Heart right ventricle (tissue), 16 donors: ENCODE measurements at regions not wholly inside any gene's neighbourhood (a gene's known extent, or its start where the extent isn't known, plus 50 kb on each side); places are given as distances from the start of the nearest gene placed in this dataset.

Experiments used
- ATAC-seq, 8 donors: fragments of 200-7000 bp; cut with Tn5 transposase; one replicate each; pipeline ENCODE4 v1.9.1; 2020; ENCODE audit warnings: mild to moderate bottlenecking in 8 of 8, moderate library complexity in 8 of 8, moderate number of reproducible peaks in 1 of 8
- DNase-seq, 2 donors: peaks; one replicate each; pipeline ENCODE4 v3.0.0-alpha.2; 2020
- H3K27ac ChIP-seq, 10 donors: fragments of 200-600 bp; sonication (generic) in 2 of 10; one replicate each; pipeline versions ENCODE4 v1.5.0 to v1.8.0; 2020 to 2022; ENCODE audit warnings: mild to moderate bottlenecking in 3 of 10
- H3K27me3 ChIP-seq, 7 donors: fragments of 200-600 bp; one replicate each; pipeline ENCODE4 v1.8.0; 2021 to 2022; ENCODE audit warnings: mild to moderate bottlenecking in 2 of 7
- H3K36me3 ChIP-seq, 9 donors: fragments of 200-600 bp; sonication (generic) in 1 of 9; one replicate each; pipeline versions ENCODE4 v1.5.0 to v1.8.0; 2020 to 2022; ENCODE audit warnings: mild to moderate bottlenecking in 2 of 9
- H3K4me1 ChIP-seq, 9 donors: fragments of 200-600 bp; sonication (generic) in 1 of 9; one replicate each; pipeline versions ENCODE4 v1.5.0 to v1.8.0; 2020 to 2022; ENCODE audit warnings: mild to moderate bottlenecking in 4 of 9
- H3K4me3 ChIP-seq, 10 donors: fragments of 200-600 bp; sonication (generic) in 2 of 10; one replicate each; pipeline versions ENCODE4 v1.5.0 to v1.8.0; 2020 to 2022; ENCODE audit warnings: mild to moderate bottlenecking in 7 of 10, moderate library complexity in 2 of 10
- H3K9me3 ChIP-seq, 11 donors: fragments of 200-600 bp in 10 of 11; sonication (generic) in 2 of 11; one replicate each; pipeline versions ENCODE4 v1.5.0 to v1.8.0; 2013 to 2022; ENCODE audit warnings: mild to moderate bottlenecking in 2 of 11, control low read depth in 1 of 11, moderate library complexity in 1 of 11
- CTCF ChIP-seq, 9 donors: fragments of 200-600 bp; sonication (generic) in 2 of 9; IDR thresholded peaks; one replicate each; pipeline versions ENCODE4 v1.5.0 to v1.8.0; 2021 to 2022; ENCODE audit warnings: antibody characterized with exemption in 9 of 9, mild to moderate bottlenecking in 5 of 9, moderate library complexity in 1 of 9
- WGBS, 2 donors: extraction: QIAGEN DNeasy Blood & Tissue Kit; methylation state at CpG; one replicate each; pipeline ENCODE4 v1.1.7; 2013; ENCODE audit warnings: inconsistent platforms in 1 of 2; 5-methylcytosine and 5-hydroxymethylcytosine counted together
- intact Hi-C, 10 donors: fragments of 100-400 bp; cut with DNase I; formaldehyde crosslinking; loops; one replicate each; pipeline versions ENCODE4 v1.11.1 to v1.14.2; 2022
- donor health status: Arrhythmogenic right ventricular cardiomyopathy.
- donor health status: ischemic (EF 13 %, LVEDD 7.1; RV severe dilation, severe dysfunction).
- donor health status: healthy with polysubstance abuse.
- donor health status: DM: no; HTN: yes; CAD: no.
- donor health status: DM: no; HTN: no; CAD: no.
- donor health status: ischemic (EF 25% LVEDD 6.9; RV normal size, moderate dysfunction).
- donor health status: ischemic (EF 25% LVEDD 5.7; RV mildly dilated, moderate dysfunction).
- donor health status: healthy.
- donor health status: DM: yes; HTN: yes; CAD: no.
- donor health status: Ischemic cardiomyopathy.
- donor health status: ischemic (EF 35%, LVEDD 5.7; RV mildly dilated, moderate dysfunction).
- donor health status: nonischemic (EF 11% LVEDD 7.7; RV severe dilation, severe dysfunction).
- donor health status: DM: yes; HTN: yes; CAD: no.
- donor health status: PGD.
- donor health status: ischemic (EF 29% LVEDD 5.4; RV normal size, mild dysfunction).
- donor health status: nonischemic (EF 23%, LVEDD 6.1; RV moderate dilation, normal function).

- DNase-seq (no peak), ATAC-seq (no peak)
- H3K36me3 ChIP-seq, result no peaks in the 10 kb centered on the region
- TF ChIP-seq CTCF (IDR thresholded peaks at IDR 0.05), result no peak
- H3K27ac ChIP-seq, result no peak overlapping the region
- intact Hi-C loops, result no loop called here
- peaks cover 0 to 31% (median 13%) of the 10 kb centered on the region in 11 donors for H3K9me3 ChIP-seq
- H3K27me3 ChIP-seq, result no peaks in the 10 kb centered on the region
- H3K4me3 ChIP-seq, result no peak overlapping the region
- H3K4me1 ChIP-seq, result peaks cover 0 to 18% (median 11%) of the 10 kb centered on the region in 9 donors
Observed at GRCh38 chr2:160639472-160639871, 145.9 kb upstream of the RBMS1 start.

DNA sequence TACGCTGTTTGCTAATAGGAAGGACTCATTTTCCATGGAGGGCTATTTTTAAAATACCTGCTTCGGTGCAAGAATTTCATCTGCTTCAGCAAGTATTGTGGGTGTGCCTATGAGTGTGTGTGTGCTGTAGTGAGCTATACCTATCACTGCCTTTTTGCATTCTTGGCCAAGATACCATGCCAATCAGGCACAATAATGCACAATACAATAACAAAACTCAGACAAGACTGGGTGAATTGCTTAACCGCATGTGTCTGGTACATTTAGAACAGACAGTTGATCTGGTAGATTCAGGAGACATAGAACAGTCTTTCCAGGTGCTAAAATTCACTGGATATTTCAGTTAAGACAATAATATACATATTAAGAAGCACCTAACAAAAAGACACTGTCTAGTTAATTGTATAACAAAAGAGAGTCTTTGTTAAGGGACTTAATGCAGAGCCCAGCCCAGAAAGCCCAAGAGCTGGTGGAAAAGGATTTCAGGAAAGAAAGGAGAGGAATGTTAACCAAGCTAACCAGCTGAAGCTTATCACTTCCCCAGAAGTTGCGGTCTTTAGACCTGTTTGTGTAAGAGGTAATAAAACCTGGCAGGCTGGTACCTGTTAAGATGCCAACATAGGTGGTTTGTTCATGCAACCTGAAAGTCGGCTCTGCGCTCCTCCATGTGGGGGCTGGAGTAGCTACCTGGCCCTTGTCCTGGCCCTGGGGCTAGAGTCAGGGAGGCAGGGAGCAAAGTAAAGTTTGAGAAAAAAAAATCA, 153.3 kb upstream of the RBMS1 start:
- intact Hi-C loops, result no loop called here
- H3K27ac ChIP-seq, result no peak overlapping the region
- H3K36me3 ChIP-seq, result no peaks in the 10 kb centered on the region
- no peaks in the 10 kb centered on the region for H3K27me3 ChIP-seq
- DNase-seq, result no peak
- WGBS, 2 donors, result 80 to 82% methylated on average over 6 of the region's 6 CpGs
- no peaks in the 10 kb centered on the region for H3K9me3 ChIP-seq
- peaks cover 0 to 21% (median 6%) of the 10 kb centered on the region in 9 donors for H3K4me1 ChIP-seq
- ATAC-seq, result no peak
- TF ChIP-seq CTCF (IDR thresholded peaks at IDR 0.05), result no peak
- H3K4me3 ChIP-seq, result no peak overlapping the region

DNA sequence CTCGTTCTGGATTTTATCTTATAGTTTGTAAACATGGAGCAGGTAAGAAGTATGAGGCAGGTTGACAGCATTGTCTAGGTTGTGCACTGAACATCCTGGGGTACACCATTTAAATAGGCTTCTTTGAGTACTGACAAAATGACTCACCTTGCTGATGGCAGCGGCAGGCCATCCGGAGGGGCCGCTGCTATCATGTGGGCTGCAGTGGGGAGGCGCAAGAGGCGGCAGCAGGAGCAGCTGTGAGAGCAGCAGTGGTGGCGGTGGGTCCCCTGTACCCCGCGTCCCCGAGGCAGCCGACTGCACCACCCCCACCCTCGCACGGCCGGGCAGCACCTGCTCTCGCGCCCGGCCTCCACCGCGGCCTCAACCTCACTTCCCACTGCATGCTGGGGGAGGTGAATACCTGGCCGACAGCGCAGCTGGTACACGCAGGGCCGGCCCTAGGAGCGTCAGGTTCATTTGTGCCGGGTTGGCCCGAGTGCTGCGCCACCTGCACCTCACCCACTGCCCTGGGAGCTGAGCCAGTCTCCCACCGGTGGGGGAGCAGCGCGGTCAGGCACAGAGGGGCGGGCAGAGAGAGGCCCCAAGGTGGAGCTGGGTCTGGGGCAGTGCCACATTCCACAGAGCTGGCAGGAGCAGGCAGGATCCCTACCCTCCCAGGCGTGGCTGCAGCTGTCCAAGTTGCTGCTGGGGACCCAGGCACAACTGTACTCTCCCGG, 154.5 kb upstream of the RBMS1 start:
- TF ChIP-seq CTCF (IDR thresholded peaks at IDR 0.05), result no peak
- ATAC-seq (peak in 5 of 8 donors; percentile 18 to 66 (median 37)), DNase-seq (peak in 1 of 2 donors; percentile 11)
- no peaks in the 10 kb centered on the region for H3K9me3 ChIP-seq
- no peaks in the 10 kb centered on the region for H3K36me3 ChIP-seq
- intact Hi-C loops, result no loop called here
- no peak overlapping the region for H3K27ac ChIP-seq
- H3K4me1 ChIP-seq, result peaks cover 0 to 34% (median 6%) of the 10 kb centered on the region in 9 donors
- WGBS, 2 donors, result 81 to 82% methylated on average over 33 of the region's 33 CpGs
- no peaks in the 10 kb centered on the region for H3K27me3 ChIP-seq
- peak overlapping the region in 6 of 10 donors; percentile 2 to 39 (median 24) for H3K4me3 ChIP-seq

DNA sequence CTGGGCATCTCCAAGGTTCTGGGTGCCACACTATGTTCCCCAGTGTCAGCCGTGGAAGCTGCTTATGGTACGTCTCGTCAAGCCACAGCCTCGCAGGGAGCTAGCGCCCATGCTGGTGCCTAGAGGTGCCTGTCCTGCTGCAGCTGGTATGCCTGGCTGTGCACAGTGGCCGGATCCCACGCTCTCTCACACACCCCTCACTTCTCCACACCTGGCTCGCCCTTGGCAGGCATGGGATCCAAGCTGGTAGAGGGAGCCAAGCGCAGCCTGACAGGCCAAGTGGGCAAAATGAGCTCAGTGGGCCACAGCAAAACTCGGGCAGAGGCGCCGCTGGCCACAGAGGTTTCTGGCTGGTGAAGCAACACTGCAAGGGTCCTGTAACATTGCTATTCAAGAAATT, 156.1 kb upstream of the RBMS1 start:
- DNase-seq, result no peak
- Histone ChIP-seq H3K4me3 (no peak overlapping the region), H3K36me3 (no peaks in the 10 kb centered on the region), H3K9me3 (no peaks in the 10 kb centered on the region), H3K27ac (no peak overlapping the region), H3K27me3 (no peaks in the 10 kb centered on the region), H3K4me1 (peaks cover 0 to 34% (median 6%) of the 10 kb centered on the region in 9 donors)
- TF ChIP-seq CTCF (IDR thresholded peaks at IDR 0.05), result no peak
- intact Hi-C loops, result no loop called here
- WGBS, 2 donors, result 97 to 98% methylated on average over 12 of the region's 12 CpGs
- peak in 1 of 8 donors; percentile 43 for ATAC-seq
